ENCODE measurements at regions not wholly inside any gene's neighbourhood (a gene's known extent, or its start where the extent isn't known, plus 50 kb on each side); places are given as distances from the start of the nearest gene placed in this dataset.

DNA sequence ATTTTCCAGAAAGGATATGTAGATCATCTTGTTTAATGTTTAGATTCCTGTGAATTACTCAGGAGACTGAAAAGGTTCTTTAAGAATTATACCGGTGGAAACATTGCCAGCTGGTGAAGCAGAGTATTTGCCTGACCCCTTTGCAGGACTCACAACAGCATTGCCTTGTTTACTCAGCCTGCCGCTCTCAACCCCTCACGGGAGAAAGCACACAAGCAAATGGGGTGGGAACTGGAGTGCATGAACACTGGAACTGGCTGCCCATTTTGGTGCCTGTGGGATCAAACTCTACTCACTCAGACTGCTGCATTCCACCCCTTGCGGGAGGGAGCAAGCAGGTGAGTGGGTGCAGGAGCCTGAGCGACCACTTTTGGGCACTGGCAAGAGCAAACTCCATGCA, 804.7 kb upstream of the SLITRK1 start:
- in situ Hi-C loops (cut with MboI; ENCODE audit: low sequenced_read_pairs) = no loop called here

DNA sequence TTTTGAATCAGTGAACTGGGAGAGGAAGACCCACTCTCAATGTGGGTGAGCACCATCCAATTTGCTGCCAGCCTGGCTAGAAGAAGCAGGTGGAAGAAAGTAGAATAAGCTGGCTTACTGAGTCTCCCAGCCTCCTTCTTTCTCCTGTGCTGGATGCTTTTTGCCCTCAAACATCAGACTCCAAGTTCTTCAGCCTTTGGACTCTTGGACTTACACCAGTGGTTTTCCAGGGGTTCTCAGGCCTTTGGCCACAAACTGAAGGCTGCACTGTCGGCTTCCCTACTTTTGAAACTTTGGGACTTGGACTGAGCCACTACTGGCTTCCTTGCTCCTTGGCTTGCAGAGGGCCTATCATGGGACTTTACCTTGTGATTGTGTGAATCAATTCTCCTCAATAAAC, 804.2 kb upstream of the SLITRK1 start:
- in situ Hi-C loops (cut with MboI; ENCODE audit: low sequenced_read_pairs) = no loop called here

DNA sequence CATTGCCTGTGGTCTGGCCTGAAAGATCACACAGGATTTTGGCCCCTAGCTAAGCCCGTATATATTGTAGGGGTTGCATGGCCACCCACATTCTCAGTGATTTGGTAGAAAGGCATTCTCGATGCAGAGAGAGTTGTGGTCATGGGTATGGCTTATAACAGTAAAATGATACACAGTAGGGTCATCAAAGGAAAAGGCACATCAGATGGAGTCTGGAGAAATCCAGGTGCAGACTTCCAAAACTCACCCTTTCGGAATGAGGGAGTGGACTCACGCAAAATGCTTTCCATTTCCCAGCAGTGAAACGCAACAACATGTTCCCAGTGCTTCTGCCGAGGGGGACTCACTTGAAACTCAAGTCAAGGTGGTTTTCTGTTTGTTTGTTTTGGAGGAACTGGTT, 802.5 kb upstream of the SLITRK1 start:
- in situ Hi-C loops (cut with MboI; ENCODE audit: low sequenced_read_pairs) = no loop called here

DNA sequence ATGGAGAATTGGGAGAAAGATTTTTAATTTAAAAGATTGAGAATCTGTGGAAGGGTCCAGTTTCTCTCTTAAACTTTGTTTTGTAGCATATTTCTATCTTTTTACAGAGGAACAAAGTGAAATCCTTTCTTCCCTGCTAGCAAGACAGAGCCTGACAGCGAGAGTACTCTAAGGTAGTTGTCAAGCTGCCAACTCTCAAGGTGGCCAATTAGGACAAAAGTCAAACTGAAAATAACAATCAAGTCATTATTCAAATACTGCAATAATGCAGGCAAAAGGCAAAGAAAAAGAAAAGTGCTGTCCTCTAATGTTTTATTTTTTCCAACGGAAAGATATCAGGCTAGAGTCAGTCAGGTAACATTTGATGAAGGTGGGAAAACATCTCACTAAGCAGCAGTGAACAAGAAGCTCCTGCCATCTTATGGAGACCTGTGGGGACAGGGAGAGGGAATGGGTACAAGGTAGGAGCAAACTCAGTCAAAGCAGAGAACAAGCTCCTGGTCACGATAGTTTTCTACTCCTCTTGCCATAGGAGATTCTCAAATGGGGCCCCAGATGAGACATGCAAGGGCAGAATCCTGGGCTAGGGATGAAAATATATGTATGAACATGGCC, 801.9 kb upstream of the SLITRK1 start:
- in situ Hi-C loops (cut with MboI; ENCODE audit: low sequenced_read_pairs) = no loop called here

DNA sequence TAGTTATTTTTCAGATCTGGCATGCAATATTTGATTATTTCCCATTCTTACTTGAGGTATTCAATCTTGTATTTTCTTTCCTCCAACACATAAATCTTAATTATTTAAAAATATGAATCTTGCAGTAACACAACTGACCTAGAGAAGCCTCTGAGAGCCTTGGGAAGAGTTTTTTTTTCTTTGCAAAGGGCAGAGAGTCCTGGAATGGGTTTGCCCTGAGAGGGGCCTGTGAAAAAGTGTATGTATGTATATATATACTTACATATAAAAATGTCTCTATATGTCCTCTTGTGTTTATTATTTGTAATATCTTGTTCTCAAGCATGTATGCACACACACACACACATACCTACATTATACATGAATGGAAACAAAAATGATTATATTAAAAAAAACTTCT, 801.2 kb upstream of the SLITRK1 start:
- in situ Hi-C loops (cut with MboI; ENCODE audit: low sequenced_read_pairs) = no loop called here

DNA sequence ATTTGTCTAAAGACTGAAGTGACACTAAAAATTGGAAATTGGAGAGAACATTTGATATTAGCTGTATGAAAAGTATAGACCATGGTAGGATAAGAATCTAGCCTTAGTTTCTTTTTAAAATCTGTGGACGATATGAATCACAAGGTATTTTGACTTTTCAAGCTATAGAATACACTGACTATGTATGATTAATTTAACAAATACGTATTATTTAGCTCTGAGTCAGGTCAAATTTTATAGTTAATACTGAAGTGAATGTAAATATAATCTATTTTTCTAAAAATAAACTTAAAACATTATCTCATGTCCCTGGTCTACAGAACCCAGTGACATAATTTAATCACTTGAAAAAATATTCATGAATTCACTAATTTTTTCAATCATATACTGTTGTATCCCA, 795.6 kb upstream of the SLITRK1 start:
- in situ Hi-C loops (cut with MboI; ENCODE audit: low sequenced_read_pairs) = no loop called here

DNA sequence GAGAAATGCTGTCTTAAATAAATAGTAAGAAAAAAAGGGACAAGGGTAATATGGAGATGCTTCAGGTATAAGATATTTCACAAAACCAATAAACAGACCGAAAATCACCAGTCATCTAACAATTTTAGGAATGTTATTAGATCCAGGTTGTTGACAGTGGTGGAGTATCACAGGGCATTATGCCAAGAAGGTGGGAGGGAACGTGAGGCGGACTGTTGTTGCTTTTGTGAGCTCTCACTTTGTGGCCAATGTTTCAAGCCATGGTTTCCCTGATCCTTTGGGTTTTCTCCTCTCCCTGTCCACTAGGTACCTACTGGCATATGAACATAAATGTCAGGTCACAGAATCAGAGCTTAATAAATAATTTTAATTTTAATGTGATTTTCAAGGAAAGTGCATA, 790.3 kb upstream of the SLITRK1 start:
- in situ Hi-C loops (cut with MboI; ENCODE audit: low sequenced_read_pairs) = no loop called here

DNA sequence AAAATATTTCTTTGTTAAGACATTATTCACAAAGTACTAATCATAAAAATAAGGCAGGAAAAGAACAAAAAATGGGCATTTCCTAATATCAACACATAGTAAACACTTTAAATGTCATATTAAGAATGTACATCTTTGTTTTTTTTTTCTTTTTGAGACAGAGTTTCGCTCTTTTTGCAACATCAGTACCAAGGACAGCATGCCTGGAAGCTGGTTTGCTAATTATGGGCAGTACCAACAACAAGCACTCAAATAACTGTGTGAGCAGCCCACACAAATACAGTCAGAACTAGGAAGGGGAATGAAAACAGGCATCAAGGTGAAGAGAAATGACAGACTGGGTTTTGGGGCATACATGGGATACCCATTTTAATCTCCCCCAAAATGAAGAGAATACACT, 788.0 kb upstream of the SLITRK1 start:
- in situ Hi-C loops (cut with MboI; ENCODE audit: low sequenced_read_pairs) = no loop called here

DNA sequence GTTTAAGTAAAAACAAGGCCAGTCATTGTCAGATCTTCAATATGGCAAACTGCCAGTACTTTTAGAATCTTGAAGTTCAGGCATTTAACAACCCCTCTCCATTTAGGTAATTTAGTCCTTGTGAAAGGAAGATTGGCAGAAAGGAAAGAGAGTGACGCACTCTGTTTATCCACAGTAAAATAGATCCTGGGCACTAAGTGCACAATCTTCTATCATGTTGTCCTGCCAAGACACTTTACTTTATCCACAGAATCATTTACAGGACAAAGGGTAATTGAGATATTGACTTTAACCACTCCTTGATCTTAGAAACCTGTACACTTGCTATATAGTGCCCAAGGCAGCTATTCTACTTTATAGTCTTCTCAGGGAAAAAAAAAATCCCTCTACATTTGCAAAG, 786.4 kb upstream of the SLITRK1 start:
- in situ Hi-C loops (cut with MboI; ENCODE audit: low sequenced_read_pairs) = no loop called here

DNA sequence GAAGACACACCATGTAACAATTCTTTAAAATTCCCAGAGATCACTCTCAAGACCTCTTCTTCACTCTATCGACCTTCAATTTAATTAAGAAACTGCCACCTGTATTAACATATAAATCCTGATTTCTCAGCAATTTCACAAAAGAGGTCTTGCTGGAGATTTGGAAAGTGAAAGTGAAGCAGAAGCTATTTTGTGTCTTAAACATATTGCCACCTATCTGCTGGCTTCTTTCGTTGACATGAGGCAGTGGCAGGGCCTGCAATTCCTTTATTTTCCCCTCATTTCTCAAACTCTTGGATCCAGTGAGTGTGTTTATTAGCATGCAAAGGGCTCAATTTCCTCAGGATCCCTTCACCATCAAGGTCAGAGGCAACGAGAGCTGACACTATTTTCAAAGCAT, 780.2 kb upstream of the SLITRK1 start:
- in situ Hi-C loops (cut with MboI; ENCODE audit: low sequenced_read_pairs) = no loop called here

DNA sequence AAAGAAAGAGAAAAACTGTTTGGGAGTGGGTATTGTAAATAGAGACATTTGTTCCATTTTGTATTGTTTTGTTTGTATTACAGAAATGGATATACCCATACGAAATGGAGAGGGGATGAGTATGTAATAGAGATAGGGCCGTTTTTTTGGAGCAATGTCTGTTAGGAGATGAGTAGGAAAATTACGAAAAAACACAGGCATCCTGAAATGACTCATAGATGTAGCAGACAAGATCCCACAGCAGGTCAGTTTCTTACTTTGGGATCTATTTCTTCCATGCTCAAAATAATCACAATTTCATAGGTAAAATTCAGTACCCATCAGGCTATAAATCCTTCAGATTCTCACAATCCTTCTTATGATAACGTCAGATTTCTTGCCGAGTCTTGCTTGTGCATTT, 779.4 kb upstream of the SLITRK1 start:
- in situ Hi-C loops (cut with MboI; ENCODE audit: low sequenced_read_pairs) = no loop called here

DNA sequence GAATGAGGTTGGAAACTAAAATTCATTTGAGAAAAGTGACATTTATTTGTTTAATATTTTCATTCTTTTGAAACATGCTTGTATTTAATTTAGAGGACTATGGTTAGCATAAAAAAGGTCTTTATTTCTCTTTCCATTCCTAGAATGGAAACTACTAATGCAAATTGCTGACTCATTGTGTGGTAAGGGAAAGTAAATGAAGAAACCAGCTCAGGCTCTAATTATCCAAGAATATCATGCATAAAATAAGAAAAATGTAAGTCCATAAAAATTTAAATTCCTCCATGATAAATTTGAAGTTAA, 777.0 kb upstream of the SLITRK1 start:
- in situ Hi-C loops (cut with MboI; ENCODE audit: low sequenced_read_pairs) = no loop called here

DNA sequence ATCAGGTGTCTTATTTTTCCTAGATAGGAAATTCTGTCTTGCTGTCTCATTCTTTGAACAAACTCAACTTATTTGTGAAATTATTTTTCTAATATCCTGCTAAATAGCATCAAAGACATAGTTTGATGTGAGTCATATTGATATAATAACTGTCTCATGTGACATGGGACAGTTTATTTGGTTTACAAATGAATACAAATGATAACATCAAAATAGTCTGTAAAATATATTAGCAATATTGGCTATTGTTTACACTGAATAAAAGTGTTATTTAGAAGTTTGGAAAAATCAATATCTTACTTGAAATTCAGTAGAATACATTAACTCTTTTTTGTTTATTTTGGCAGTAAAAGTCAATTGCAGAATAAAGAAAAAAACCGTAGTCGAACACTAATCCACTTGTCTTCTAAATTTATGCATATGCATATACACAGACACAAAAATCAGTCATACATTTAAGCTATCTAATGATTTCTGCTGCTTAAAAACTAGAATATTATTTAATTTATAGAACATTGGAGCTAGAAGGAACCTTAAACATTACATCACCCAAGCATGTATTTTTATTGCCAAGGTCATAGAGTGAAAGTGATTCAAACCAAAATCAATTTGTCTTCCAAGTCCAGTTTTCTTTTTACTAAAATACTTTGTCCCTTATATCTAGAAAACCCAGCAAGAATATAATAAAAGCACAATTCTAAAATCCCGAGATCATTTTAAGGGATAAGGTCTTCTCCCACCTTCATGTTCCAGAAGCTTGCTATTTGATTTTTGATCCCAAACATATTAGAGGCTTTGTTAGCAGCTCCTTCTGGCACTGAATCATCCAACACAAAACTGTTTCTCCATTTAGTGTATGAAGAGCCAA, 776.5 kb upstream of the SLITRK1 start:
- in situ Hi-C loops (cut with MboI; ENCODE audit: low sequenced_read_pairs) = no loop called here

DNA sequence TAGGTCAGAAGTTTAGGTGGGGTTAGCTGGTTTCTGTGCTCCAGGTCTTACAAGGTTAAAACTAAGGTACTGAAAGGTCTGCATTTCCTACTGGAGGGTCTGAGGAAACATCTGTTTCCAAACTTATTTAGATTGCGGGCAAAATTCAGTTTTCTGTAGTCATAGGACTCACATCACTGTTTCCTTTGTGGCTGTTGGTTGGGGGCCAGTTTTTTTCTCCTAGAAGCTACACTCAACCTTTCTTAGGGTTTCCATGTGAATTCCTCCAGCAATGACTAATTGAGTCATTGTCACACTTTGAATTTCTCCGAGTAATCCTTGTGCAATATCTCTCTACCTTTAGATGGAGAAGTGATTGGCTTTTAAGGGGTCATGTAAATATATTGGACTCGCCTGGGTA, 773.4 kb upstream of the SLITRK1 start:
- in situ Hi-C loops (cut with MboI; ENCODE audit: low sequenced_read_pairs) = no loop called here

DNA sequence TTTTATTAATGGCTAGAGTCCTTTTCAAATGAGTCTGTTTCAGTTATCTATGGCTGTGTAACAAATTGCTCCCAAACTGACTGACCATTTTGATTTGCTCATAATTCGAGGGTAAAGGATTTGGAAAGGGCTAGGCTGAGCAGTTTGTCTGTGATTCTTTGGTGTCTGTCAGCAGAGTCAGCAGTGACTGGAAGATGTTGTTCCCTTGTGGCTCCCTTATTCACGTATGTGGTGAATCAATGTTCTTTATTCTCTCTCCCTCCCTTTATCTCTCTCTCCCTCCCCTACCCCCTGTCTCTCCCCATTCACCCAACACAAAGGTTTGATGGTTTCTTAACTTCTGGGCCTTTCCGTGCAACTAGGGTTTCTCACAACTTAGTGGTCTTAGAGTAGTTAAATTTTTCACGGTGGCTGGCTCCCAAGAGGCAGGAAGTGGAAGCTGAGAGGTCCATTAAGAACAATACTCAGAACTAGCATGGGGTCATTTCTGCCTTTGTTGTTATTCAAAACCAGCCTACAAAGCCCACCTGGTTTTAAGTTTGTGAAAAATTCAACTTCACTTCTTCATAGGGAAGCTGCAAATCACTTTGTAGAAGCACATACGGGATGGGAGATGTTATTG, 772.5 kb upstream of the SLITRK1 start:
- in situ Hi-C loops (cut with MboI; ENCODE audit: low sequenced_read_pairs) = no loop called here

DNA sequence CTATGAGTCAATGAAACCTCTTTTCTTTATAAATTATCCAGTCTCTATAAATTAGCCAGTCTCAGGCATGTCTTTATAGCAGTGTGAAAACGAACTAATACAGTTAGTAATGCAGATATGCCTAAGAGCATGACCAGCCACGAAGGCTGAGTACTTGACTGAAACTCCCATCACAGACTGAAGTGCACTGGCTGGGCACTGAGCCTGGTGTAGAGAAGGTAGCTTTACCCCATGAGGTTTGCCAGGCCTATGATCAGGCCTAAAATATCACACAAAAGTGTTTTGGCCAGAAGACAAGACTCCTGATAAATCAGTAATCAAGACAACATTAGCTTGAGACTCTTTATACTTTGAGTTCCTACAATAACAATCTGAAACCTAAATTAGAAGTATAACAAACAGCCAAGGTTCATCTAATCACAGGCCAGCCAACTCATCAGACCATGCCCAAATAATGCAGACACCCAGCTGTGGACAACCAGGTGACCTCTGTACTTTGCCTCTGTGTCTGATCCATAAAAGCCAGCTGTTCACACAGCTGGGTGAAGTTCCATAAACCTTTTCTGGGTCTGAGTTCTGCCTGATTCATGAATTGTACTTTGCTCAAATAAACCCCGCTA, 771.8 kb upstream of the SLITRK1 start:
- in situ Hi-C loops (cut with MboI; ENCODE audit: low sequenced_read_pairs) = no loop called here

DNA sequence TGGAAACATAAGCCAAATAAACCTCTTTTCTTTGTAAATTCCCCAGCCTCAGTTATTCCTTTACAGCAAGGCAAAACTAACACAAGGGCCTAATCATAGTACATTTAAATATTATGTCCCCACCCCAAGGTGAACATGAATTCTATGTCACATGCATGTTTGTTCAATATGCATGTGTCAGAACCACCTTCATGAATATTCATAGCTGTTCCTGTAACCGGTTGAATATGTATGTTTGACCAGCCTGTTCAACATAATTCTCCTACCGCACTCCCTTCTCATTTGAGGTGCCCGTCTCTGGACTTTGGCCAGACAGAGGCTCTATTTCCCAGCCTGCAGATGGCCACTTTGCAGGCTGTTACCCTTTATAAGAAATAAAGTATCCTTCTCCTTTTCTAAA, 769.4 kb upstream of the SLITRK1 start:
- in situ Hi-C loops (cut with MboI; ENCODE audit: low sequenced_read_pairs) = no loop called here

DNA sequence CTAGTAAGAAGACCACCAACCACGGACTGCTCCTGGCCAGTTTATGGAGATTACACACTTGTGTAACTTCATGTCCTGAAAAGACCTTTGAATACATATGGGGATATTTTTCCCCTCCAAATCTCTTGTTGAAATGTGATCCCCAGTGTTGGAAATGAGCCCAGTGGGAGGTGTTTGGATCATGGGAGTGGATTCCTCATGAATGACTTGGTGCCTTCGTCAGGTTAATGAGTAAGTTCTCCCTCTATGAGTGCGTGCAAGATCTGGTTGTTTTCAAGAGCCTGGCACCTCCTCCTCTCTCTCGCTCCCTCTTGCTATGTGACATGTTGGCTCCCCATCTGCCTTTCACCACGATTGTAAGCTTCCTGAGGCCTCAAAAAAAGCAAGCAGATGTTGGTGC, 769.0 kb upstream of the SLITRK1 start:
- in situ Hi-C loops (cut with MboI; ENCODE audit: low sequenced_read_pairs) = no loop called here

DNA sequence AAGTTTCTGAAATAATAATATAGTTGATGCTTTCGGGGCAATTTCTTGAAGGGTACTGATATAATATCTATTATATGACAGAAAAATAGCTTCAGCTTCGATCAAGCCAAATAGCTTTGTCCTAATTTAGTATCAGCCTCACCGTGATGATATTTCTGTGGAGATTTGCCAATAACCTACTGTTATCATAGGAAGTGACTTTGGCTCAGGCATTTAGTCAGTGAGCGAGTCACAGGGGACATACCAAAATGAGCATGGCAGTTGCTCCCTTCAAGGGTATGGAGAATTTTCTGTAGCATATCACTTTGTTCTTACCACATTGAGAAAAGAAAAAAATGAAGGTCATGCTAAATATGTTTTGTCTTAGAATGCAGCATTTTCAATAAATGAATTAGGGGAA, 767.6 kb upstream of the SLITRK1 start:
- in situ Hi-C loops (cut with MboI; ENCODE audit: low sequenced_read_pairs) = no loop called here

DNA sequence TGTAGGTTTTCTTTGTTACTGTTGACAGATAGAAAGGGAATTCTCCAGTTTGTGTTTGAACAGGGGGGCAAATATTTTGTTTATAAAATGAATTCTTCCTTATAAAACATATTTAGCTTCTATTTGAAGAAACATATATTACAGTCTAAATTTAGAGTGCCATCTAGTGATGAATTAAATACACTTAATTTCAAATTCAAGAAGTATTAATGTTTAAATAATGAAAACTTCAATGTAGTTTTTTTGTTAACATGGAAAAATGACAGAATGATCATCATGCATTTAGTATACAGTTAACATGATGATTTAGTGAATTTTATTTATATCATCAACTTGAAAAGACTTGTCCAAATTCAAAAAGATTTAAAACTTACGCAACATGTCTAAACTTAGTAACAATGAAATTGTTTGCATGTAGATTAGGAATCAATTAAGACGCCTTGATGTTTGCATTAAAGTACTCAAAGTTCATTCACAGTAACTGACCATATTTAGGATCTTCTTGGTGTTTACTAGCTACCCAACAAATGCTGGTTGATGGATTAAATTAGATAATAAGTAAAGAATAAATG, 765.9 kb upstream of the SLITRK1 start:
- in situ Hi-C loops (cut with MboI; ENCODE audit: low sequenced_read_pairs) = no loop called here

DNA sequence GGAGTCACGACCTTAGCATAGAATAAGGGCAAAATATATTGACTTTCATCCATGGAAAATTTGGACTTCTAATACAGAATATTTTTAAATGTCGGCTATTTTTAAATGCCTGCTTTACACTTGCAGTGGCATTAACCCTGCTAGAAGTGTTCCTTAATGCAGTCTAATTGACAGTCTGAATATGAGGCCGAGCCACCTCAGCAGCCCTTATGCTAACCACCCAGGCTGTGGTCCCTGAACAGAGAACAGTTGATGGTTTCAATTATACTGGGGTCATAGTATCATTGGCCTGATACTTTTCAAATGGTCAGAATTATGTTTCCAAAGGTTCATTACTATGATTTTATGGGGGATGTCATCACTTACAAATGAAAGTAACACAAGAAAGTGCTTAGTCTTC, 764.7 kb upstream of the SLITRK1 start:
- in situ Hi-C loops (cut with MboI; ENCODE audit: low sequenced_read_pairs) = no loop called here
